ENCODE measurements at regions not wholly inside any gene's neighbourhood (a gene's known extent, or its start where the extent isn't known, plus 50 kb on each side); places are given as distances from the start of the nearest gene placed in this dataset.

GRCh38 chr10:91023700-91024398 lies 103.0 kb upstream of the ANKRD1 start:
- TF ChIP-seq CTCF (IDR thresholded peaks at IDR 0.05) (no peak), SIN3A (IDR thresholded peaks at IDR 0.05; ENCODE audit: borderline replicate concordance, insufficient read depth, low read depth, low read length) (no peak), REST (IDR thresholded peaks at IDR 0.05; ENCODE audit: insufficient read depth in 1 of 2, low read depth in 2 of 2, low read length in 1 of 2) (no peak), TCF7L2 (IDR thresholded peaks at IDR 0.05; ENCODE audit: low read depth, low read length) (no peak)
